Femur (tissue), 1 donor: ENCODE measurements at regions not wholly inside any gene's neighbourhood (a gene's known extent, or its start where the extent isn't known, plus 50 kb on each side); places are given as distances from the start of the nearest gene placed in this dataset.
A peak's percentile ranks its signal among the peaks of the same experiment; 100 is the strongest.

Experiments
- DNase-seq: peaks from one replicate; pipeline ENCODE4 v3.0.0-alpha.2; 2017

- no peak for DNase-seq
Measured at GRCh38 chr4:14596028-14596427, 406.3 kb upstream of the CPEB2 start.

- DNase-seq = no peak
Measured at GRCh38 chr4:14596437-14596836, 405.8 kb upstream of the CPEB2 start.

- no peak for DNase-seq
Measured at GRCh38 chr4:14596904-14597303, 405.4 kb upstream of the CPEB2 start.

GRCh38 chr4:14602206-14602605, 400.1 kb upstream of the CPEB2 start:
- no peak for DNase-seq

GRCh38 chr4:14607001-14607400, 395.3 kb upstream of the CPEB2 start:
- DNase-seq = no peak

- no peak for DNase-seq
Measured at GRCh38 chr4:14607578-14607977, 394.7 kb upstream of the CPEB2 start.

- no peak for DNase-seq
Measured at GRCh38 chr4:14608630-14609029, 393.7 kb upstream of the CPEB2 start.

- no peak for DNase-seq
Measured at GRCh38 chr4:14614840-14615239, 387.4 kb upstream of the CPEB2 start.

GRCh38 chr4:14615671-14616070, 386.6 kb upstream of the CPEB2 start:
- DNase-seq = no peak

- no peak for DNase-seq
Measured at GRCh38 chr4:14620567-14621141, 381.6 kb upstream of the CPEB2 start.

- DNase-seq = no peak
Measured at GRCh38 chr4:14621731-14622463, 380.4 kb upstream of the CPEB2 start.

- DNase-seq = no peak
Measured at GRCh38 chr4:14627038-14627437, 375.2 kb upstream of the CPEB2 start.

- DNase-seq = peak; percentile 40
Measured at GRCh38 chr4:14631806-14632440, 370.4 kb upstream of the CPEB2 start.

GRCh38 chr4:14636563-14636962, 365.7 kb upstream of the CPEB2 start:
- no peak for DNase-seq

- no peak for DNase-seq
Measured at GRCh38 chr4:14640476-14640875, 361.8 kb upstream of the CPEB2 start.

- DNase-seq = no peak
Measured at GRCh38 chr4:14641871-14642270, 360.4 kb upstream of the CPEB2 start.

GRCh38 chr4:14644580-14645282, 357.6 kb upstream of the CPEB2 start:
- no peak for DNase-seq

GRCh38 chr4:14646831-14647230, 355.4 kb upstream of the CPEB2 start:
- no peak for DNase-seq

- no peak for DNase-seq
Measured at GRCh38 chr4:14650127-14650526, 352.2 kb upstream of the CPEB2 start.

- no peak for DNase-seq
Measured at GRCh38 chr4:14652522-14652921, 349.8 kb upstream of the CPEB2 start.

GRCh38 chr4:14653338-14653737, 348.9 kb upstream of the CPEB2 start:
- no peak for DNase-seq

GRCh38 chr4:14659286-14659685, 343.0 kb upstream of the CPEB2 start:
- DNase-seq = no peak

GRCh38 chr4:14667624-14668151, 334.6 kb upstream of the CPEB2 start:
- DNase-seq = no peak

GRCh38 chr4:14668296-14668695, 334.0 kb upstream of the CPEB2 start:
- DNase-seq = no peak
